K562 (cell line): ENCODE measurements at regions not wholly inside any gene's neighbourhood (a gene's known extent, or its start where the extent isn't known, plus 50 kb on each side); places are given as distances from the start of the nearest gene placed in this dataset.

ENCODE experiments used
- ATAC-seq: fragments of 200-7000 bp; cut with Tn5 transposase; 3 replicates; pipeline ENCODE4 v1.9.1; 2020; ENCODE audit warnings: moderate library complexity
- BruUV-seq: library from RNA; stranded (reverse); fragments of 400-500 nt; replicated peaks from 2 replicates; lab custom pipeline; 2021; lab: Mats Ljungman, UMichigan
- CTCF ChIA-PET: fragments of 300-600 bp; formaldehyde crosslinking; extraction: SDS; loops from one replicate; lab custom pipeline; 2021; ENCODE audit warnings: low intra/inter-chr PET ratio; lab: Yijun Ruan, JAX
- POLR2A ChIA-PET: fragments of 300-600, 350-650 bp; sonication (Branson Sonifier 250); formaldehyde crosslinking; extraction: SDS; loops from one replicate; lab custom pipeline; 2021; ENCODE audit warnings: antibody characterized with exemption, inconsistent platforms; lab: Yijun Ruan, JAX
- DNase-seq, 4 experiments: peaks; one replicate each; pipeline versions ENCODE4 v3.0.0 to v3.0.0-alpha.2; 2011 to 2018; ENCODE audit warnings: low spot score in 3 of 4, mixed read lengths in 3 of 4; ENCODE audit errors: extremely low read depth in 1 of 4
- FAIRE-seq: peaks from 2 replicates; lab custom pipeline; 2011; peaks lifted over from hg19 to GRCh38; lab: Jason Lieb, UNC
- H2AFZ ChIP-seq: 2 replicates; pipeline ENCODE4 v1.6.0; 2011; ENCODE audit warnings: low read depth, low read length, control low read depth, inconsistent platforms
- H3K27ac ChIP-seq: fragments of 200-600 bp; 3 replicates; pipeline ENCODE4 v1.8.0; 2011; ENCODE audit warnings: low read depth, mild to moderate bottlenecking, control low read depth, inconsistent platforms, low read length, moderate library complexity, mixed read lengths; ENCODE audit errors: extremely low read depth
- H3K27me3 ChIP-seq, 2 experiments: fragments of 300-600 bp in 1 of 2; 2 replicates in 1 of 2; 3 replicates in 1 of 2; pipeline versions ENCODE4 v1.6.0 to v1.8.0; 2011; ENCODE audit warnings: inconsistent platforms in 2 of 2, low read length in 2 of 2, mild to moderate bottlenecking in 1 of 2, mixed read lengths in 1 of 2, moderate library complexity in 1 of 2; ENCODE audit not compliant: control insufficient read depth in 2 of 2, insufficient read depth in 2 of 2
- H3K36me3 ChIP-seq: fragments of 300-600 bp; 3 replicates; pipeline ENCODE4 v1.8.0; 2011; ENCODE audit warnings: mild to moderate bottlenecking, low read length, inconsistent platforms; ENCODE audit not compliant: control insufficient read depth, insufficient read depth
- H3K4me1 ChIP-seq, 2 experiments: fragments of 200-600 bp in 1 of 2; replicated peaks in 1 of 2; 2 replicates in 1 of 2; 3 replicates in 1 of 2; pipeline versions ENCODE4 v1.5.1 to v1.8.0; 2011; ENCODE audit warnings: inconsistent platforms in 2 of 2, low read length in 2 of 2, mild to moderate bottlenecking in 1 of 2, mixed read lengths in 1 of 2, moderate library complexity in 1 of 2; ENCODE audit not compliant: control insufficient read depth in 2 of 2, insufficient read depth in 2 of 2
- H3K4me2 ChIP-seq: 2 replicates; pipeline ENCODE4 v1.6.1; 2011; ENCODE audit warnings: low read length, control low read depth, inconsistent platforms, mixed read lengths; ENCODE audit not compliant: insufficient read depth
- H3K4me3 ChIP-seq: fragments of 200-600 bp; sonication (generic), shearing (Covaris generic); 2 replicates; pipeline ENCODE4 v1.5.1; 2016; ENCODE audit warnings: control low read depth, inconsistent platforms
- H3K79me2 ChIP-seq: fragments of 200-600 bp; 3 replicates; pipeline ENCODE4 v1.8.0; 2011; ENCODE audit warnings: low read length, inconsistent platforms; ENCODE audit not compliant: control insufficient read depth, insufficient read depth
- H3K9ac ChIP-seq, 2 experiments: 2 replicates each; pipeline versions ENCODE4 v1.6.0 to v1.6.1; 2011; ENCODE audit warnings: low read depth in 2 of 2, low read length in 2 of 2, control low read depth in 1 of 2, inconsistent platforms in 1 of 2, mild to moderate bottlenecking in 1 of 2, mixed read lengths in 1 of 2; ENCODE audit not compliant: insufficient read depth in 1 of 2
- H3K9me1 ChIP-seq: one replicate; pipeline ENCODE4 v1.6.0; 2011; ENCODE audit warnings: inconsistent platforms, mild to moderate bottlenecking, low read length, moderate library complexity; ENCODE audit not compliant: control insufficient read depth, insufficient read depth
- H3K9me3 ChIP-seq: replicated peaks from 2 replicates; pipeline ENCODE4 v1.5.1; 2011; ENCODE audit warnings: low read depth, low read length, inconsistent platforms; ENCODE audit not compliant: control insufficient read depth, insufficient read depth
- H4K20me1 ChIP-seq: replicated peaks from 2 replicates; pipeline ENCODE4 v1.6.1; 2011; ENCODE audit warnings: low read length, inconsistent platforms, mixed read lengths; ENCODE audit not compliant: control insufficient read depth, insufficient read depth
- ADNP ChIP-seq: fragments of 200-800 bp; sonication (Bioruptor generic); IDR thresholded peaks from 2 replicates; pipeline ENCODE4 v1.6.1; 2016; ENCODE audit warnings: missing genetic modification characterization, missing compliant biosample characterization
- BMI1 ChIP-seq: fragments of 150-350 bp; IDR thresholded peaks from 2 replicates; pipeline ENCODE4 v1.6.1; 2014; ENCODE audit warnings: low read length
- CBX1 ChIP-seq: sonication (generic); IDR thresholded peaks from 2 replicates; pipeline ENCODE4 v1.6.1; 2016; ENCODE audit warnings: antibody characterized with exemption, low read depth, mild to moderate bottlenecking
- FUS ChIP-seq: fragments of 200-400 bp; formaldehyde crosslinking; optimal IDR thresholded peaks from 2 replicates; pipeline ENCODE3; 2017; ENCODE audit warnings: low read depth, low read length
- GTF2E2 ChIP-seq: fragments of 200-800 bp; sonication (Bioruptor generic); IDR thresholded peaks from 2 replicates; pipeline ENCODE4 v1.6.1; 2016; ENCODE audit warnings: missing genetic modification characterization, missing compliant biosample characterization
- HNRNPK ChIP-seq: fragments of 200-400 bp; formaldehyde crosslinking; IDR thresholded peaks from one replicate; pipeline ENCODE4 v1.6.1; 2018; ENCODE audit warnings: mild to moderate bottlenecking, low read depth, low read length; ENCODE audit not compliant: poor library complexity, severe bottlenecking
- NFXL1 ChIP-seq: fragments of 450-650 bp; formaldehyde crosslinking; IDR thresholded peaks from 2 replicates; pipeline ENCODE4 v1.4.0; 2021; ENCODE audit warnings: mild to moderate bottlenecking
- POLR3G ChIP-seq: IDR thresholded peaks from 2 replicates; pipeline ENCODE4 v1.6.1; 2011; ENCODE audit not compliant: insufficient read length, insufficient replicate concordance; ENCODE audit errors: extremely low read depth
- POU5F1 ChIP-seq: fragments of 150-350 bp; IDR thresholded peaks from 2 replicates; pipeline ENCODE4 v1.6.1; 2014; ENCODE audit warnings: borderline replicate concordance, low read length, low read depth, mild to moderate bottlenecking; ENCODE audit not compliant: partially characterized antibody
- PTTG1 ChIP-seq: fragments of 450-650 bp; IDR thresholded peaks from 2 replicates; pipeline ENCODE4 v1.6.1; 2016; ENCODE audit warnings: low read depth, mild to moderate bottlenecking, missing genetic modification characterization, missing compliant biosample characterization
- RUNX1 ChIP-seq: sonication (generic); IDR thresholded peaks from 2 replicates; pipeline ENCODE4 v1.6.1; 2016; ENCODE audit warnings: antibody characterized with exemption, low read depth
- ZNF384 ChIP-seq: IDR thresholded peaks from 2 replicates; pipeline ENCODE4 v1.6.1; 2012; ENCODE audit warnings: low read depth, low read length, improper control_type of control experiment
- WGBS: fragments of 100-300 bp; shearing (Covaris generic); methylation state at CpG from one replicate; pipeline ENCODE4 v1.1.6; 2016; ENCODE audit warnings: low coverage, mixed read lengths; ENCODE audit not compliant: insufficient coverage; ENCODE audit errors: missing lambda C conversion rate; 5-methylcytosine and 5-hydroxymethylcytosine counted together
- in situ Hi-C: fragments of 300-500 bp; cut with MboI; formaldehyde crosslinking; loops from 4 replicates; pipeline ENCODE4 v1.15.0; 2018; ENCODE audit warnings: inconsistent platforms, mixed read lengths
- intact Hi-C: fragments of 100-400 bp; cut with micrococcal nuclease; formaldehyde crosslinking; loops from 2 replicates; pipeline ENCODE4 v1.14.2; 2022
- TF ChIP-seq, protein P1 (sequence below): IDR thresholded peaks from 2 replicates; pipeline ENCODE4 v1.6.1; 2011; ENCODE audit not compliant: insufficient read length; ENCODE audit errors: extremely low read depth

- no peaks in the 10 kb centered on the region for H3K27me3 ChIP-seq
- TF ChIP-seq ADNP (tag) (no peak), PTTG1 (tag) (no peak), RUNX1 (no peak), BMI1 (no peak), GTF2E2 (no peak)
- TF ChIP-seq, all 486 proteins: peak for 0
- H2AFZ ChIP-seq: no peak overlapping the region
- no peaks in the 10 kb centered on the region for H3K9me3 ChIP-seq
- intact Hi-C loops (no loop called here), in situ Hi-C loops (no loop called here)
- no TSS peak for BruUV-seq
- FAIRE-seq (no peak), ATAC-seq (no peak), DNase-seq (no peak)
- no CpG with 5 or more reads among the region's 5 CpGs for WGBS
- no peaks in the 10 kb centered on the region for H3K9me1 ChIP-seq
- H3K4me1 ChIP-seq: no peaks in the 10 kb centered on the region
- H3K4me3 ChIP-seq: no peak overlapping the region
- H3K4me2 ChIP-seq: no peak overlapping the region
- no peak overlapping the region for H3K27ac ChIP-seq
- no peaks in the 10 kb centered on the region for H3K36me3 ChIP-seq
- H3K79me2 ChIP-seq: no peaks in the 10 kb centered on the region
- ChIA-PET POLR2A (no interaction called here), CTCF (no interaction called here)
- H4K20me1 ChIP-seq: no peaks in the 10 kb centered on the region
- no peak overlapping the region for H3K9ac ChIP-seq
Observed at GRCh38 chr14:81784084-81784483, 250.4 kb upstream of the SEL1L start.

DNA sequence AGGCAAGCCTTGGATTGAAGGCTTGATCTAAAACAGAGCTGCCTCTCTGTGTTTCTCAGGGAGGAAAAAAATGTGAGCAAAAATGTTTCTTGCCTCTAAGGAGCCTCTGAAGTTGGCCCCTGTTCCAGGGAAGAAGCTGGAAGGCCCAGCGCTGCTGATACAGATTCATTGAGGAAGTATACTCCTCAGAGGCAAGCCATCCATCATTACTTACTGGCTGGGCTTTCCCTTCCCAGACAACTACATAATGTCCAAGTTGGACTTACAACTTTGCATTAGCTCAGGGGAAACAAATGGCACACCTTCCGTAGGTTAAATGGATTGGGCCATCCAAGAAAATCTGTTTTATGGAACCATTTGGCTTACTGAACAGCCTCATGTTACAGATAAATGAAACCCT is 263.7 kb upstream of the SEL1L start:
- H3K36me3 ChIP-seq: no peaks in the 10 kb centered on the region
- POLR2A ChIA-PET: no interaction called here
- TF ChIP-seq, protein P1, sequence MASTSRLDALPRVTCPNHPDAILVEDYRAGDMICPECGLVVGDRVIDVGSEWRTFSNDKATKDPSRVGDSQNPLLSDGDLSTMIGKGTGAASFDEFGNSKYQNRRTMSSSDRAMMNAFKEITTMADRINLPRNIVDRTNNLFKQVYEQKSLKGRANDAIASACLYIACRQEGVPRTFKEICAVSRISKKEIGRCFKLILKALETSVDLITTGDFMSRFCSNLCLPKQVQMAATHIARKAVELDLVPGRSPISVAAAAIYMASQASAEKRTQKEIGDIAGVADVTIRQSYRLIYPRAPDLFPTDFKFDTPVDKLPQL: no peak
- TF ChIP-seq POU5F1 (no peak), POLR3G (no peak), ZNF384 (no peak), CBX1 (no peak), NFXL1 (CRISPR knock-in tag) (no peak), FUS (no peak), HNRNPK (no peak)

More for the DNA sequence above, 263.7 kb upstream of the SEL1L start:
- Histone ChIP-seq H3K4me1 (no peaks in the 10 kb centered on the region), H3K9me1 (no peaks in the 10 kb centered on the region), H3K9me3 (no peaks in the 10 kb centered on the region), H2AFZ (no peak overlapping the region), H3K79me2 (no peaks in the 10 kb centered on the region), H3K9ac (no peak overlapping the region), H4K20me1 (no peaks in the 10 kb centered on the region), H3K27me3 (no peaks in the 10 kb centered on the region), H3K4me3 (no peak overlapping the region), H3K27ac (no peak overlapping the region), H3K4me2 (no peak overlapping the region)
- no peak for DNase-seq
- intact Hi-C loops (no loop called here), in situ Hi-C loops (no loop called here)
- 0% methylated on average over 2 of the region's 2 CpGs for WGBS
- no peak for ATAC-seq
- no TSS peak for BruUV-seq
- FAIRE-seq: no peak
- CTCF ChIA-PET: no interaction called here
